HG03025 (cell line): ENCODE measurements at regions not wholly inside any gene's neighbourhood (a gene's known extent, or its start where the extent isn't known, plus 50 kb on each side); places are given as distances from the start of the nearest gene placed in this dataset.

ENCODE experiments used
- ATAC-seq: cut with Tn5 transposase; IDR thresholded peaks from one replicate; pipeline ENCODE4 v1.9.1; 2021; ENCODE audit warnings: mild to moderate bottlenecking, moderate library complexity; ENCODE audit not compliant: unreplicated experiment, low FRiP score

DNA sequence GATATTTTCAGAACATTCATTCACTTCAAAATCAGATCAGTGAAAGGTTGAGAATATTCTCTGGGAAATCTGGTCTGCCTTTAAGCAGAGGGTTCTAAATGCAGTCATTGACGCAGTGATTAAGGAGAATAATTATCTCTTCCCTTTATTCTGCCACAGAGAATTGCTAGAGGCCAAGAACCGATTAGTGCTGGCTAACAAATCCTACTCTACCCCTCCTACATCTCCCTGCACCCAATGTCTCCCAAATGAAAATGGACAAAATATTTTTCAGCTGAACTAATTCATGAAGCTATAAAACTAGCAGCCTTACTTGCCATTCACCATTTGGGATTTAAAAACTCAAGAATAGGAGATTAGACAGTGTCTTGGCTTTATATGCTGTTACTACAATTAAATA lies 185.5 kb upstream of the SOX9 start:
- ATAC-seq: no peak

DNA sequence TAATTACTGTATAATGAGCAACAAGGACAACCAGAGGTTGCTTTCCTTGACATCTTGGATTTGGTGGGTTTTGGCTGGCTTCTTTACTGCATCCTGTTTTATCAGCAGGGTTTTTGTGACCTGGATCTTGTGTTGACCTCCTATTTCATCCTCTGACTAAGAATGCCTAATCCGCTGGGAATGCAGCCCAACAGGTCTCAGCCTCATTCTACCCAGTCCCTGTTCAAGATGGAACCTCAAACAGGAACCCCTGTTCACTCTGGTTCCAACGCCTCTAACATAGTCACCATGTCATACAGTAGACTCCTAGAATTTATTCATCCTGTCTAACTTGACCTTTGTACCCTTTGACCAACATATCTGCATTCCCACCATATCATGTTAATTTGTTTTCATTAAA lies 183.8 kb upstream of the SOX9 start:
- no peak for ATAC-seq

GRCh38 chr17:71937914-71938313 lies 182.9 kb upstream of the SOX9 start:
- no peak for ATAC-seq

- no peak for ATAC-seq
Observed at GRCh38 chr17:71938340-71939010, 182.3 kb upstream of the SOX9 start.

- no peak for ATAC-seq
Observed at GRCh38 chr17:71941920-71942319, 178.9 kb upstream of the SOX9 start.

DNA sequence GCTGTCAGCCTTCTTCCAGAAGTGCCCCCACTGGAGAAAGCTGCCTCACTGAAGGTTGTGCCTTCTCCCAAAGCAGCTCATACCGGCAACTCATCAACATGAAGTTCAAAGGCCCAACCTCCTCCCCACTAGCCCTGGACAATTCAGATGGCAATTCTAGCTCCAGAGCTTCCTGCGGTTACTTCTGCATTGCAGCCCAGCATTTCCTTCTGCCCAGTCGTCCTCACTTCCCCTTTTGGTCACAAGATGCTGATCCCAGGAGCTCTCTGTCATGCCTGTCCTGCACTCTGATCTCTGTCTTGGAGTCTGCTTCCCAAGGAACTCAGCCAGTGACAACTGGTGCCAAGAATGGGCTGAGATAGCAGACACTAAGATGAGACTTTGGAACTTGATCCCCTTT lies 178.2 kb upstream of the SOX9 start:
- ATAC-seq: no peak

DNA sequence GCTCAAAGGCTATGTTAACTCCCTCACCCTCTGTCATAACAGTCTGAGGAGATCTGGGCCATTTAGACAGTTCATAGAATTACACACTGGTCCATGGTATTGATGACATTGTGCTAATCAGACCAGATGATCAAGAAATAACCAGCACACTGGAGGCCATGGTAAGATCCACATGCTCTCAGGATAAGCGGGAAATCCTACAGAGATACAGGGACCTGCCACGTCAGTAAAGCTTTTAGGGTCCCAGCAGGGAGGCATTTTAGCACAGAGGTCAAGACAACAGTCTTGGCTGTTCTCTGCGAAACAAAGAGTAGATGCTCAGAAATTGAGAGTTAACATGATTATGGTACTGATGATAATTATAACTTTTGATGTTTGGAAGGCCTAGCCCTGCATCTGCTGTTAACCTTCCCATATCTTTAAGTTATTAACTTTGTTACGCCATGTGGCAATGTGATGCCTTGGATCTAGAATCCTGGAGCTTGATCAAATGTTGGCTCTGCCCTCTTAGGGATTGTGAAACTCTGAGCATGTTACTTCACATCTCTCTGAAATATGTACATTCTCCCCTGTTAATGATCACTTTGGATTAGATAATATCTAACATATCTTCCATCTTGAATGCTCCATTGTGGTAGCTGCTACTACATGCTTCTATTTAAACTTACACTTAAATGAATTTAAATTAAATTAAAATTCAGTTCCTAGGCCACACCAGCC lies 172.0 kb upstream of the SOX9 start:
- ATAC-seq: no peak

GRCh38 chr17:71959154-71959553 lies 161.7 kb upstream of the SOX9 start:
- no peak for ATAC-seq

DNA sequence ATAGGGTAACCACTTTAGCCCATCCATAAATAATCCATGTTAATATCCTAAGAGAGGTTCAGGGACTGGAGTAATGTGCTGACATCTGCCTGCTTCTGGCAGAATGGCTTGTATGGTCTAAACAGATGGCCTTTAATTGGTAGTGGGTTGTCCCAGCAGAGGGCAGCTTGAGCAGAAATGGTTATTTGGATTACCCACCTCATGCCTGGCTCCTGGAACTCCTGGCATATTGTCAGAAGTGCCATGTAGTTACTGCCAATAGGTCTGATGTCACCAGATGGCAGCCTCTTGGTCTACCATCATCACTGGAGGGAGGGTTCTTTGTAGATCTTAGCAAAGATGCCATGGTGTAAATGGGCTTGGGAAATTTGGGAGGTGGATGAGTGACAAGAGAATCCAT lies 157.5 kb upstream of the SOX9 start:
- ATAC-seq: no peak

- no peak for ATAC-seq
Observed at GRCh38 chr17:71963791-71964190, 157.0 kb upstream of the SOX9 start.

- no peak for ATAC-seq
Observed at GRCh38 chr17:71964559-71964958, 156.3 kb upstream of the SOX9 start.

- no peak for ATAC-seq
Observed at GRCh38 chr17:71966055-71966454, 154.8 kb upstream of the SOX9 start.

DNA sequence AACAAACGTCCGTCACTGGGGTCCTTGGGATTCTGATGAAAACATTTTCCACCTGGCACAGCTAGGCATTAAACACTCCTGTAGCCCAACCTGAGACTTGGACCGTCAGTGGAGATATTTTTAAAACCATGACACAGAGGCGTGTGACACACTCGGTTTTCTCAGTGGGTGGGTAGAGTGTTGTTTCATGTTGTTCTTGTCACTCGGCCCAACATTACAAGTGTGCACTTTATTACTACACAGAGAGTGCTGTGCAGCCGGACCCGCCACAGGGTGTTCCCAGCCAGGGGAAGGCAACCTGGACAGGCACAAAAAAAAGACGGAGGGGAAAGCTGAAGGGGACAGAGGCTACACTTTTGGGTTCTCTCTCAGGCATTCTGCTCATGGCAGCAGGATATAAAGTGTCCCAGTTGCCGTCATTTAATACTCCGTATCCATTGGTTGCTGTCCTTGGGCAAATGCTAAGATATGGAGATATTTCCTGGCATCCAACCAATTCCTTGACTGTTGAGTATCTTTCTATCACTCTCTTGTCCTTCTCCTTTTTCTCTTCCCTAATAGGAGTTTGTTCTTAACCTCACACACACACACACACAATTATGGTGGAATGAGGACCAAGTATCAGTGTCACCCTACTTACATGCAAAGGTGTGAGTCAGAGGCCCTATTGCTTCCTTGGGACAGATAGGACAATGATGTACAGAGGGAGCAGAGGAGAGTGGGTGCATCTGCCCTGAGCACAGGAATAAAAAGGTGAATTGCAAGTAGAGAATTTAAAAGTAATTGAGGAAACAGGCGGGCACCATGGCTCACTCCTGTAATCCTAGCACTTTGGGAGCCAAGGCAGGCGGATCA lies 154.1 kb upstream of the SOX9 start:
- no peak for ATAC-seq

DNA sequence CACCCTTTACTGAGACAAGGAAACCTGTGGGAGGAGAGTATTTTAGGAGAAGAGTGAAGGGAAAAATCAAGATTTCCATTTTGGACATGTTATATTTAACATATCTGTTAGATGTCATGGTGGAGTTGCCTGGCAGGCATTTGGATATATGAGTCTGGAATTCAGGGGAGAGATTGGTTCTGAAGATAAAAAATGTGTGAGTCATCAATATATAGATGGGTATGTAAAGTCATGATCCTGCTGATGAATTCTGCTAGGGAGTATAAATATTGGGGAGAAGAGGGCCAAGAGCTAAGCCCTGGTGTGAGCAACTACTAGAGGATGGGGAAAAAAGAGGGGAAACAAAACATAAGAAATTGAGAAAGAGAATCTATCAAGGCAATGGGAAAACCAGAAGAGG lies 151.3 kb upstream of the SOX9 start:
- no peak for ATAC-seq

- ATAC-seq: no peak
Observed at GRCh38 chr17:71970312-71970711, 150.5 kb upstream of the SOX9 start.

GRCh38 chr17:71974051-71974450 lies 146.8 kb upstream of the SOX9 start:
- no peak for ATAC-seq

DNA sequence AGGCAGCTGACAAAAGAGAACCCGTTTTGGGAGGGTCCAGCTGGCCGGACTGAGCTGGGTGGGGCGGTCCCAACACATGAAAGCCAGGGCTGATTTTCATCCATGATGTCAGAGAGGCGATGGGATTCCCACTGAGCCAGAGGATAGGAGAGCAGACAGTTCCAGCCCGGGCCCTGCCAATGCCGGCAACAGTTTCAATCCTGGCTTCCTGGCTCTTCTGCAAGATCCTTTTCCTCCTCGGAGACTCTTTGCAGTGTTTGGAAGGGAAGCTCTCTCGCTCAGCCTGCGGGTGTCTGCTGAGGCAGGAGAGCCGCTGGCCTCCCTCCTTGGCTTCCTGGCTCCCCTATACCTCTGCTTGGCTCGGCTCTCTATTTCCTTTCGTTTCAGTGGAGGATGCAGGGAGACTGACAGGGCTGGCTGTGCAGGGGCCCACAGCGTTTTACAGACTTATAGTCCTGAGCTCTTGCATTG lies 145.5 kb upstream of the SOX9 start:
- ATAC-seq: no peak

- ATAC-seq: no peak
Observed at GRCh38 chr17:71976011-71976649, 144.7 kb upstream of the SOX9 start.

- no peak for ATAC-seq
Observed at GRCh38 chr17:71978435-71978834, 142.4 kb upstream of the SOX9 start.

GRCh38 chr17:71980171-71980570 lies 140.6 kb upstream of the SOX9 start:
- no peak for ATAC-seq

- no peak for ATAC-seq
Observed at GRCh38 chr17:71983828-71984227, 137.0 kb upstream of the SOX9 start.
